ENCODE measurements at regions not wholly inside any gene's neighbourhood (a gene's known extent, or its start where the extent isn't known, plus 50 kb on each side); places are given as distances from the start of the nearest gene placed in this dataset.

GRCh38 chr2:222058819-222059445 is 239.9 kb downstream of the PAX3 start:
- DNase-seq: no peak

GRCh38 chr2:222057347-222058073 is 241.3 kb downstream of the PAX3 start:
- peak; percentile 33 for DNase-seq

GRCh38 chr2:222055328-222055727 is 243.5 kb downstream of the PAX3 start:
- no peak for DNase-seq

- no peak for DNase-seq
Measured at GRCh38 chr2:222054813-222055212, 244.0 kb downstream of the PAX3 start.

- DNase-seq: peak; percentile 33
Measured at GRCh38 chr2:222052934-222053367, 245.8 kb downstream of the PAX3 start.

GRCh38 chr2:222050981-222051380 is 247.8 kb downstream of the PAX3 start:
- no peak for DNase-seq

GRCh38 chr2:222049946-222050345 is 248.9 kb downstream of the PAX3 start:
- DNase-seq: no peak

GRCh38 chr2:222043897-222044296 is 254.9 kb downstream of the PAX3 start:
- no peak for DNase-seq

- DNase-seq: peak; percentile 13
Measured at GRCh38 chr2:222042666-222043065, 256.1 kb downstream of the PAX3 start.

- DNase-seq: no peak
Measured at GRCh38 chr2:222040333-222040732, 258.5 kb downstream of the PAX3 start.

- no peak for DNase-seq
Measured at GRCh38 chr2:222039821-222040220, 259.0 kb downstream of the PAX3 start.

GRCh38 chr2:222038067-222038802 is 260.6 kb downstream of the PAX3 start:
- DNase-seq: peak; percentile 36

GRCh38 chr2:222037211-222037610 is 261.6 kb downstream of the PAX3 start:
- DNase-seq: no peak

- no peak for DNase-seq
Measured at GRCh38 chr2:222034058-222034457, 264.7 kb downstream of the PAX3 start.

GRCh38 chr2:222033541-222033940 is 265.3 kb downstream of the PAX3 start:
- DNase-seq: no peak

- DNase-seq: no peak
Measured at GRCh38 chr2:222025881-222026271, 272.9 kb downstream of the PAX3 start.

- peak; percentile 73 for DNase-seq
Measured at GRCh38 chr2:222024932-222025880, 273.6 kb downstream of the PAX3 start.

GRCh38 chr2:222017252-222017850 is 281.4 kb downstream of the PAX3 start:
- DNase-seq: no peak

GRCh38 chr2:222013889-222014288 is 284.9 kb downstream of the PAX3 start:
- DNase-seq: no peak

GRCh38 chr2:222000326-222000725 is 298.5 kb downstream of the PAX3 start:
- no peak for DNase-seq

- no peak for DNase-seq
Measured at GRCh38 chr2:221999717-222000116, 299.1 kb downstream of the PAX3 start.

GRCh38 chr2:221999166-221999565 is 299.6 kb downstream of the PAX3 start:
- no peak for DNase-seq

Measured in NCI-H82 (cell line).